GM23248 (cell line): ENCODE measurements at regions not wholly inside any gene's neighbourhood (a gene's known extent, or its start where the extent isn't known, plus 50 kb on each side); places are given as distances from the start of the nearest gene placed in this dataset.

Experiments
- EZH2 ChIP-seq: fragments of 200-600 bp; sonication (generic); IDR thresholded peaks from 2 replicates; pipeline ENCODE4 v1.6.1; 2018; ENCODE audit warnings: antibody characterized with exemption, mild to moderate bottlenecking; ENCODE audit not compliant: insufficient read depth, poor library complexity, severe bottlenecking
- EZH2phosphoT487 ChIP-seq: fragments of 200-600 bp; sonication (generic); IDR thresholded peaks from 2 replicates; pipeline ENCODE4 v1.6.1; 2018; ENCODE audit warnings: antibody characterized with exemption, moderate library complexity, mild to moderate bottlenecking, low read depth; ENCODE audit not compliant: insufficient read depth

DNA sequence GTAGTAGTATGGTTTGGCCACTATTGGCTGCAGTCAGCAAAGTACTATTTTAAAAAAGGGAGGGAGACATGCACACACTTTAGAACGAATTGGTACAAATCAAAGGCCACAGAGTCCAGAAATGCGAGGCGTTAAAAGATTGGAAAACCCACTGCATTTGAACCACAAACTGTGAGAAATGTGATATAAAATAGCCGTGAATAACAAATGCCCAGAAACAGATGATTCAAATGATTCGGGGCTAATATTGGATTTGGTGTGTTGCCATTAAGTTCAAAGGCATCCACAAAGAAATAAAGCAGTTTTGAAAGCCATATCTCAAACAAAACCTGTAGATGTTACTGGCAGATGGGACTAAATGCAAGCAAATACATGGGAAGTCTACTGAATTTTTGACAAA, 140.9 kb upstream of the HMHB1 start:
- no peak for TF ChIP-seq EZH2phosphoT487
- no peak for TF ChIP-seq EZH2
